ENCODE measurements at regions not wholly inside any gene's neighbourhood (a gene's known extent, or its start where the extent isn't known, plus 50 kb on each side); places are given as distances from the start of the nearest gene placed in this dataset.
"Not testable (repeated sequence)": the region's sequence is repeated elsewhere in the genome, so short reads cannot be mapped to it uniquely, and the experiment has no call there.

- CTCF ChIA-PET = no interaction called here
- Mint-ChIP-seq H3K27ac (no peak overlapping the region), H3K27me3 (no peaks in the 10 kb centered on the region), H3K36me3 (ENCODE audit: low read depth) (no peaks in the 10 kb centered on the region), H3K9me3 (peaks cover 2% of the 10 kb centered on the region), H3K4me1 (no peaks in the 10 kb centered on the region), H3K4me3 (no peak overlapping the region)
- POLR2A ChIA-PET = no interaction called here
- no peak for DNase-seq
Observed at GRCh38 chr6:114690625-114691024, 347.8 kb upstream of the HS3ST5 start.

DNA sequence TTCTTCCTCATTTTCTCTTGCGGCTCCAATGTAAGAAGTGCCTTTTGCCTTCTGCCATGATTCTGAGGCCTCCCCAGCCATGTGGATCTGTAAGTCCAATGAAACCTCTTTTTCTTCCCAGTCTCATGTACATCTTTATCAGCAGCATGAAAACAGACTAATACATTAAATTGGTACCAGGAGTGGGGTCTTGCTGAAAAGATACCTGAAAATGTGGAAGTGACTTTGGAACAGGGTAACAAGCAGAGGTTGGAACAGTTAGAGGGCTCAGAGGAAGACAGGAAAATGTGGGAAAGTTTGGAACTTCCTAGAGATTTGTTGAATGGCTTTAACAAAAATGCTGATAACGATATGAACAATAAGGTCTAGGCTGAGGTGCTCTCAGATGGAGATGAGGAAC is 316.7 kb upstream of the HS3ST5 start:
- ChIA-PET POLR2A (no interaction called here), CTCF (no interaction called here)
- Mint-ChIP-seq H3K4me3 (no peak overlapping the region), H3K36me3 (ENCODE audit: low read depth) (no peaks in the 10 kb centered on the region), H3K27me3 (no peaks in the 10 kb centered on the region), H3K9me3 (peaks cover 14% of the 10 kb centered on the region), H3K27ac (no peak overlapping the region), H3K4me1 (no peaks in the 10 kb centered on the region)
- DNase-seq = no peak

DNA sequence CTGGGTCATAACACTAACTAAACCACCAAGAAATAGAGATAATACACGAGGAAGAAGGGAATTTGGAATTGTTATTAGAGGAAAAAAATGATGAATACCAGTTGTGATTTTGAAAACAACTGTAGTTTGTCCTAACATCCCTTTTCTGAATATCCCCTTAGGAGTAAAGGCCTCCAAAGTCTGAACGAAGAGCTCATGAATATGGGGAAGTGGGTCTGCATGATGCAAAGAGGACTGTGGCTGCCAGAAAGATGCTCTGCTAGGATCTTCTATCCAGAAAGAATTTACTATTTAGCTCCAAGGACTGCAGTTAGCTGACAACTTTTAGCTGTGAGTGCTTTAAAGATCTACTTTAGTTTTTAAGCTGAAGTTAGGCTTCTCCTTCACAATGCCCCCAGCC is 308.8 kb upstream of the HS3ST5 start:
- CTCF ChIA-PET = no interaction called here
- no peak overlapping the region for H3K4me3 Mint-ChIP-seq
- H3K4me1 Mint-ChIP-seq = no peaks in the 10 kb centered on the region
- DNase-seq = no peak
- no peaks in the 10 kb centered on the region for H3K36me3 Mint-ChIP-seq (ENCODE audit: low read depth)
- H3K27ac Mint-ChIP-seq = no peak overlapping the region
- POLR2A ChIA-PET = no interaction called here
- no peaks in the 10 kb centered on the region for H3K27me3 Mint-ChIP-seq
- peaks cover 2% of the 10 kb centered on the region for H3K9me3 Mint-ChIP-seq

DNA sequence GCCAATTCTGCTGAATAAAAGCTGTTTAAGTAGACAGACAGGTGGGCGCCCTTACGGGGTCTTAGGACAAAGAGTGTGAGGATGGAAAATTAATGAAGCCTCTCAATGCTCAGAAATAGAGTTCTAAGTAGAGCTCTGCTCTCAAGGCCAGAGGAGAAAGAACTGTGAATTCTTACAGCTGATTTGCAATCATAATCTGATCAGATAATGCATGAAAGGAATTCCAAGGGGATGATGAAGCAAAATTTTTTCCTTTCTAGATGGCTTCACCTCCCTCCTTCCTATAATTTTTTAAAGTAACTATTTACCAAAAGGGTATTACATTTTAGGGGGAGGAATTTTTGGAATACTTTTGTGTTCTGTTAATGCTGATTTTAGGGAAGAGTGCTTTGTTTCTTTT is 308.1 kb upstream of the HS3ST5 start:
- CTCF ChIA-PET = no interaction called here
- Mint-ChIP-seq H3K27ac (no peak overlapping the region), H3K9me3 (peaks cover 2% of the 10 kb centered on the region), H3K27me3 (no peaks in the 10 kb centered on the region), H3K4me3 (no peak overlapping the region), H3K4me1 (no peaks in the 10 kb centered on the region), H3K36me3 (ENCODE audit: low read depth) (no peaks in the 10 kb centered on the region)
- POLR2A ChIA-PET = no interaction called here
- DNase-seq = no peak

DNA sequence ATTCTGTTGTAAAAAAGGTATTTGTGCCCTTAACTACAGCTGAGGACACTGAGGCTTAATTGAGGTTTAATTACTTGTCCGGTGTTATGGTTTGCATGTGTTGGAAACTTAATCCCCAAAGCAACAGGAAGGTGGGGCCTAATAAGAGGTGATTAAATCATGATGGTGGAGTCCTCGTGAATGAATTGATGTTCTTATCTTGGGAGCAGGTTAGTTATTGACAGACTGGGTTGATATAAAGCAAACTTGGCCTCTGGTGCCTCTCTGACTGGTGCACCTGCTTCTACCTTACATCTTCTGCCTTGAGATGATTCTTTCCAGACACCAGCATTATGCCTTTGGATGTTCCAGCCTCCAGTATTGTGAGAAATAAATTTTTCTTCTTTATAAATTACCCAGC is 306.5 kb upstream of the HS3ST5 start:
- DNase-seq = no peak
- Mint-ChIP-seq H3K36me3 (ENCODE audit: low read depth) (no peaks in the 10 kb centered on the region), H3K4me1 (no peaks in the 10 kb centered on the region), H3K27me3 (no peaks in the 10 kb centered on the region), H3K9me3 (peaks cover 4% of the 10 kb centered on the region), H3K4me3 (no peak overlapping the region), H3K27ac (no peak overlapping the region)
- ChIA-PET CTCF (no interaction called here), POLR2A (no interaction called here)

GRCh38 chr6:114648847-114649246 is 306.0 kb upstream of the HS3ST5 start:
- no peaks in the 10 kb centered on the region for H3K36me3 Mint-ChIP-seq (ENCODE audit: low read depth)
- no peak for DNase-seq
- no peaks in the 10 kb centered on the region for H3K27me3 Mint-ChIP-seq
- no peaks in the 10 kb centered on the region for H3K4me1 Mint-ChIP-seq
- H3K4me3 Mint-ChIP-seq = no peak overlapping the region
- H3K27ac Mint-ChIP-seq = no peak overlapping the region
- H3K9me3 Mint-ChIP-seq = peaks cover 4% of the 10 kb centered on the region
- ChIA-PET POLR2A (no interaction called here), CTCF (no interaction called here)

GRCh38 chr6:114638341-114638740 is 295.5 kb upstream of the HS3ST5 start:
- no peak for DNase-seq
- no peaks in the 10 kb centered on the region for H3K36me3 Mint-ChIP-seq (ENCODE audit: low read depth)
- H3K27me3 Mint-ChIP-seq = no peaks in the 10 kb centered on the region
- POLR2A ChIA-PET = no interaction called here
- CTCF ChIA-PET = no interaction called here
- peaks cover 7% of the 10 kb centered on the region for H3K9me3 Mint-ChIP-seq
- no peaks in the 10 kb centered on the region for H3K4me1 Mint-ChIP-seq
- H3K27ac Mint-ChIP-seq = no peak overlapping the region
- no peak overlapping the region for H3K4me3 Mint-ChIP-seq

DNA sequence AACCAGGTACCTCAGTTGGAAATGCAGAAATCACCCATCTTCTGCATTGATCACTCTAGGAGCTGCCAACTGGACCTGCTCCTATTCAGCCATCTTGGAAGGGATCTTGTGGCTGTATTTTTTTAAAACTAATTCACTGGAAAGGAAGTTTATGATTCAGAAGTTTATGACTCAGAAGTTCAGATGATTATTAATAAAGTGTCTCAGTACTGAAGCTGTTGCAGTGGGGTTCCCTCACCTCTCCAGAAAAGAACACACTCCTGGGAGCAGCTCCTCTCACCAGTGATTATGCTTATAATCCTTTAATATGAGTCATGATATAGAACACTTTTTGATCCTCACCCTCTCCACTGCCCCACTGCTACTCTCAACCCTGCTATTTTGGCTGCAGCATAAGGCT is 291.2 kb upstream of the HS3ST5 start:
- H3K9me3 Mint-ChIP-seq = peaks cover 7% of the 10 kb centered on the region
- no peak overlapping the region for H3K4me3 Mint-ChIP-seq
- ChIA-PET POLR2A (no interaction called here), CTCF (no interaction called here)
- no peaks in the 10 kb centered on the region for H3K27me3 Mint-ChIP-seq
- DNase-seq = no peak
- no peak overlapping the region for H3K27ac Mint-ChIP-seq
- no peaks in the 10 kb centered on the region for H3K4me1 Mint-ChIP-seq
- no peaks in the 10 kb centered on the region for H3K36me3 Mint-ChIP-seq (ENCODE audit: low read depth)

- DNase-seq; H3K36me3 Mint-ChIP-seq (ENCODE audit: low read depth); H3K27ac Mint-ChIP-seq; H3K27me3 Mint-ChIP-seq; POLR2A ChIA-PET; CTCF ChIA-PET; H3K4me1 Mint-ChIP-seq; H3K4me3 Mint-ChIP-seq; H3K9me3 Mint-ChIP-seq: not testable (repeated sequence)
Observed at GRCh38 chr6:114626226-114626625, 283.4 kb upstream of the HS3ST5 start.

- Mint-ChIP-seq H3K27me3 (no peaks in the 10 kb centered on the region), H3K36me3 (ENCODE audit: low read depth) (no peaks in the 10 kb centered on the region), H3K27ac (no peak overlapping the region), H3K4me1 (no peaks in the 10 kb centered on the region), H3K9me3 (no peaks in the 10 kb centered on the region), H3K4me3 (no peak overlapping the region)
- DNase-seq = no peak
- ChIA-PET CTCF (no interaction called here), POLR2A (no interaction called here)
Observed at GRCh38 chr6:114619621-114620200, 276.9 kb upstream of the HS3ST5 start.

DNA sequence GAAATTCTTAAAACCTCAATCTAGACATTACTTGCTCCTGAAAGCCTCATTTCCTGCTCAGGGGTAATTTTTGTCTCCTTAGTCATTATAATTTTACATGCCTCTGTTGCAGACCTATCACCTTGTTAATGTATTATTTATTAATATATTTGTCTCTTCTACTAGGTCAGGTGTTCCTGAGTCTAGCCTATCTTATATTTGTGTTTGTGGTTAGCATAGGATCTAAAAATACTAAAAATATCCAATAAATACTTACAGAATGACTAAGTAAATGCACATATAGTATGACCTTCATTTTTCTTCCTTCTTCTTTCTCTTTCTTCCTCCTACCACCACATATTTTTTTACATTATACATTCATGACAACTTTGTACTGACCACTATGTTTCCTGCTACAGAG is 268.9 kb upstream of the HS3ST5 start:
- peaks cover 3% of the 10 kb centered on the region for H3K9me3 Mint-ChIP-seq
- H3K36me3 Mint-ChIP-seq (ENCODE audit: low read depth) = no peaks in the 10 kb centered on the region
- H3K27ac Mint-ChIP-seq = no peak overlapping the region
- DNase-seq = no peak
- no peaks in the 10 kb centered on the region for H3K27me3 Mint-ChIP-seq
- no peaks in the 10 kb centered on the region for H3K4me1 Mint-ChIP-seq
- ChIA-PET POLR2A (no interaction called here), CTCF (no interaction called here)
- no peak overlapping the region for H3K4me3 Mint-ChIP-seq

DNA sequence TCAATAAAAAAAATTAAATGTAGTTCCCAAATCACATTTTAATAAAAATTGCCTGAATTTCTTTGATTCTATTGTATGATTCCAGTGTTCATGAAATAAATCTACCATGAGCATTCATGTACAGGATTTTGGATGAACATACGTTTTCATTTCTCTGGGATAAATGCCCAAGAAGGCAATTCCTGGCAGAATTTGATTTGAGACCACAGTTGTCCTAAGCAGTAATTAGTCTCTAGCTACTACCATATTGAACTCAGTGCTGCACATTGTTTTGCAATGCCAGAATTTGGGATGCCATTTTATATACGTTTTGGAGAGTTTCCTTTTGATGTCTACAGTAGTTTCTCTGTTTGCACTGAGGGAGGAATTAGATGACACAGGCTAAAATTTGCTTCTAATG is 265.3 kb upstream of the HS3ST5 start:
- Mint-ChIP-seq H3K4me1 (no peaks in the 10 kb centered on the region), H3K27ac (no peak overlapping the region), H3K9me3 (peaks cover 5% of the 10 kb centered on the region), H3K27me3 (no peaks in the 10 kb centered on the region), H3K36me3 (ENCODE audit: low read depth) (no peaks in the 10 kb centered on the region), H3K4me3 (no peak overlapping the region)
- ChIA-PET CTCF (no interaction called here), POLR2A (no interaction called here)
- no peak for DNase-seq

DNA sequence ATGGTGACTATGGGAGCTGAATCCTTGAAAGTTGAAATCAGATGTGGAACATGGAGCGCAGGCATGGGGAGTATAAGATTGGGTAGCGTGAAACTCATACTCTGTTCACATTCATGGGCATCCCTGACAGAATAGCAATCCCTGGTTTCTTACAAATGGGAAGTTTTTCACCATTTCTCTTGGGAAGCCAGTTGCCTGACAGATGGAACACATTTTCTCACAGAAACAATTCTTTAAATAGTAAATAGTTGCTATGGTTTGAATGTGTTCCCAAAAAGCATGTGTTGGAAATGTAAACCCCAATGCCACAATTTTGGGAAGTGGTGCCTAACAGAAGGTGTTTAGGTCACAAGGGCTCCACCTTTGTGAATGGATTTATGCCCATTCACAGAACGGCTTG is 262.8 kb upstream of the HS3ST5 start:
- no peaks in the 10 kb centered on the region for H3K4me1 Mint-ChIP-seq
- H3K4me3 Mint-ChIP-seq = no peak overlapping the region
- H3K27me3 Mint-ChIP-seq = no peaks in the 10 kb centered on the region
- no peak for DNase-seq
- peaks cover 3% of the 10 kb centered on the region for H3K9me3 Mint-ChIP-seq
- no peak overlapping the region for H3K27ac Mint-ChIP-seq
- ChIA-PET POLR2A (no interaction called here), CTCF (no interaction called here)
- H3K36me3 Mint-ChIP-seq (ENCODE audit: low read depth) = no peaks in the 10 kb centered on the region

GRCh38 chr6:114600381-114600780 is 257.6 kb upstream of the HS3ST5 start:
- DNase-seq = no peak
- Mint-ChIP-seq H3K36me3 (ENCODE audit: low read depth) (no peaks in the 10 kb centered on the region), H3K4me3 (no peak overlapping the region), H3K27me3 (no peaks in the 10 kb centered on the region), H3K9me3 (peaks cover 3% of the 10 kb centered on the region), H3K4me1 (no peaks in the 10 kb centered on the region), H3K27ac (no peak overlapping the region)
- CTCF ChIA-PET = no interaction called here
- POLR2A ChIA-PET = no interaction called here

GRCh38 chr6:114595591-114595990 is 252.8 kb upstream of the HS3ST5 start:
- no peak overlapping the region for H3K4me3 Mint-ChIP-seq
- DNase-seq = no peak
- ChIA-PET POLR2A (no interaction called here), CTCF (no interaction called here)
- H3K4me1 Mint-ChIP-seq = no peaks in the 10 kb centered on the region
- no peaks in the 10 kb centered on the region for H3K9me3 Mint-ChIP-seq
- no peak overlapping the region for H3K27ac Mint-ChIP-seq
- H3K36me3 Mint-ChIP-seq (ENCODE audit: low read depth) = no peaks in the 10 kb centered on the region
- no peaks in the 10 kb centered on the region for H3K27me3 Mint-ChIP-seq

All from activated CD4-positive, alpha-beta memory T cell treated with anti-CD3 and anti-CD28 coated beads, Interleukin-2, amount 10 ng/mL, durations not matched to agents 7 days and 5 days (primary cell).